Hindlimb muscle (tissue), 1 donor: ENCODE measurements at regions not wholly inside any gene's neighbourhood (a gene's known extent, or its start where the extent isn't known, plus 50 kb on each side); places are given as distances from the start of the nearest gene placed in this dataset.
"Not testable (repeated sequence)": the region's sequence is repeated elsewhere in the genome, so short reads cannot be mapped to it uniquely, and the experiment has no call there.

ENCODE experiments used
- DNase-seq: peaks from one replicate; pipeline ENCODE4 v3.0.0-alpha.2; 2013

DNA sequence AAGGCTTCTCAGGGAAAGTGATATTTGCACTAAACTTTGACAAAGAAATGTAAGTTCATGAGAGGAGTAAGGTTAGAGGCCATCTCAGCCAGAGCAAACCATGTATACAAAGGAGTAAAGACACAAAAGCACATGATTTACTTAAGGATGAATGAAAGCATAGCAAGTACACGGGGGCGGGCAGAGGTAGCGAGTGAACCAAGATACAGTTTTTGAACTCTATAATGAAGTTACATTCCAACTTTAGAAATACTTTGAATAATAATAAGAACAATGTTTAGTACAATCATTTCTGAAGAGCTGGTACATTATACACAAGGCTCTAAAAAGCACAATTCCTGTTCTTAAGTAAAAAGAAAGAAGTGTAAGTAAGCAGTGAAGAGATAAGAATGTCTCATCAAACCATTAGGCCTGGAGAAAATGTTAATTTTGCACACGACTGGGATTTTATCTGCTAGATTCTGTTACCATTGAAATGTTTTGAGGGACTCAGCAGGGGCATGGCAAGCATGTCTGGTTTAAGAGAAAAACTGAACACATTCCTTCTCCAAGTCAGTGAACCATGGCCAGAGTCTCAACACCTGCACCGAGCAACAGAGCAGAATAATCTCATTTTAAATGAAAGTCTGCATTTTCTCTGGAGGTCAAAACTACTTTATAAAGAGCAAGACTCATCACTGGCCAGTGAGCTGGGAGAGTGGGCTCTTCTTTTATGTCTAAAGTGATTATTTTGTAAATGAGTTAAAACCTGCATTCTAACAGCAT is 147.6 kb upstream of the TRPM3 start:
- no peak for DNase-seq

DNA sequence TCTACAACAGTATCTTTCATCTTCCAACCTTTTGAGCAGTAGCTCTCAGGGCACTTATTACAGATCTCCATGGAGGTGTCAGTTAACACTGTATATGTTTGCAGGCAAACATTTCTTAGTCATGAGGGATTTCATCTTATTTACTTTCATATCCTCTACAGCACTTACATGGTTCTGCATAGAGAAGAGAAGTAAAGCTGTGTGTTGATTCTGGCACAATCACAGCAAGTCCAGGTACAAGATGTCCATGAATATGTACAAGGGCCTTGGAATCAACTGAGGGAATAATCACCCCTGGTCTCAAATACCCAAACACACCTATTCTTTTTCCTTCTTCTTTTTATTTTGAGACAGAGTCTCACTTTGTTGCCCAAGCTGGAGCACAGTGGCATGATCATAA is 142.0 kb upstream of the TRPM3 start:
- DNase-seq = no peak

DNA sequence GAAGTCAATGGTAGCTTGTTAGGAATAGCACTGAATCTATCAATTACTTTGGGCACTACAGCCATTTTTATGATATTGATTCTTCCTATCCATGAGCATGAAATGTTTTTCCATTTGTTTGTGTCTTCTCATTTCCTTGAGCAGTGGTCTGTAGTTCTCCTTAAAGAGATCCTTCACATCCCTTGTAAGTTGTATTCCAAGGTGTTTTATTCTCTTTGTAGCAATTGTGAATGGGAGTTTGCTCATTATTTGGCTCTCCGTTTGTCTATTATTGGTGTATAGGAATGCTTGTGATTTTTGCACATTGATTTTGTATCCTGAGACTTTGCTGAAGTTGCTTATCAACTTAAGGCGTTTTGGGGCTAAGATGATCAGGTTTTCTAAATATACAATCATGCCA is 139.0 kb upstream of the TRPM3 start:
- DNase-seq = not testable (repeated sequence)

DNA sequence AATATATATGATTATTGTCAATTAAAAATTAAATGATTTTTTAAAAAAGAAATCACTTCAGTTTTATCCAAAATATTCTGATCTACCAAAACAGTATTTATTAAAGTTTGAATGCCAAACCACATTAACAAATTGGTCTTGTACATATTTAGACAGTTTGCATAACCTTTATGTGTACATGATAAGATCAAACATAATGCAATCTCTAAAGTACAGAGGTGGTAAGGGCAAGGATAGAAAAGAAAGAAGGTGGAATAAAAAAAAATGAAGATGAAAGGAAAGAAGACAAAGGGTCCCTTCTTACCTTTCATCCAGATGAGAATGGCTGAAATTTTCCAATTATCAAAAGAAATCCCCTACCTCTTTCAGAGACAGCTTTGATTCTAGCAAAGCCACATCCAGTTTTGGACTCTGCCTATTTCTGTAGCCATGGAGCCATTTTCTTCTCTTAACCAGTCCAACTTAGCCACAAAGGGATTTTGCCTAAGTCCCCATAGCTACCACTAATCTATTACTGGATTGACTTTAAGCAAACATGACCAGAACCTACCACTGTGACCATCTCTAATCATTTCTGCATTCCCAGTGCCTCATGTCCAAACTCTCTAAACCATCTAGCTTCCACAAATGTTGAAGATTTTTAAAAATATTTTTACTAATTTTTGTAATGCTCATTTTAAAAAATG is 133.3 kb upstream of the TRPM3 start:
- no peak for DNase-seq

DNA sequence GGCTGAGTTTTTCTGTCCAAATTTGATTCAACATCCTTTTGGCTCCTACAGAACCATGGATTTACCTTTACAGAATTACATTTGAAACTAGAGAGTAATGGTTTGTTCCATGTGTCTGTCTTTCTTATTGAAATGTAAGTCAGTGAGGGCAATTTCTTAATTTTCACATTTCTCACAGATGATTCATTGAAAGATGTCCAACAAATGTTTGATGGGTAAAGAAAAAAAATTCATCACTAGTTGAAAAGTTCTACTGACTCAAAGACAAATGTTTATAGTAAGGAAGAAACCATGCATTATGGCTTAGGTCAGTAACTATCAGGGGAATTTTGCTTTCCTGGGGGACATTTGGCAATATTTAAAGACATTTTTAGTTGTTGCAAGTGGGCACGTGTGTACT is 131.6 kb upstream of the TRPM3 start:
- no peak for DNase-seq

DNA sequence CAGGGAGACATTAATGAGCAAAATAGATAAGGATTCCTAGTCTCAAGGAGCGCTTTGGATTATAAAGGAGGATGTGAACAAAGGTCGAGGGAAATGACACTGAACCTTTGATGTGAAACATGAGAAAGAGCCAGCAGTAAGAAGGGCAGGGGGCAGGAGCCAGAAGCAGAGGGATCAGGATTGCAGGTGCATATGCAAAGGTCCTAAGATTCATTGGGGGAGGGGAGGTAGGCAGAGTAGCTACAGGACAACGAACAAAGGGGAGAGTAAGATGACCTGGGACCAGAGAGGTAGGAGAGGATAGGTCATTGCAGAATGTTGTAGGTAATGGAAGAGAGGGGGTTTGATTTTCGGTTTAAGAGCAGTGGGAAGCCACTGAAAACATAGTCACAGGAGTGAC is 129.2 kb upstream of the TRPM3 start:
- DNase-seq = no peak

DNA sequence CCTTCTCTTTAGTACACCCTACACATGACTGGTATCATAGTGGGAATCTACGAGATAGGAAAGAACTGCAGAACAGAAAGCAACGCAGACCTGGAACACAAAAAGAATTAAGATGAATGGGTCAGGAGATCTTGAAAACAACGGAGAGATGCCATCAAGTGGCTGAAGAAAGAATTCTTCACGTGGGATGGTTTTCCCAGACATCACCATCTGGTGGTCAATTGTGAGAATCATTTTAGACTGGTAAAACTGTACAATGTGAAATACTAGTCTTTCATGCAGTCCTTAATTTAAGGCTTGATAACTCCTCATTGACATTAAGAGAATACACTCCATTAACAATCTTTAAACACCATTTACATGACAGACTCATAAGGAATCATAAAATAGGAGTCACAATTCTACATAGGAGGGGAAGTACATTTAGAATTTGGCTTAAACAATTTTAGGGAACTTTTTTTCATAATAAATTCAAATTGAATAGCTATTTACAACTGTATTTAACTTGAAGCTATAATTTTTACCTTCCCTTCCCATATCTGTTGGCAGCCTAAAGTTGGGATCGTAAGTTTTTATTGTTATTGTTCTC is 128.4 kb upstream of the TRPM3 start:
- DNase-seq = peak; percentile 55

DNA sequence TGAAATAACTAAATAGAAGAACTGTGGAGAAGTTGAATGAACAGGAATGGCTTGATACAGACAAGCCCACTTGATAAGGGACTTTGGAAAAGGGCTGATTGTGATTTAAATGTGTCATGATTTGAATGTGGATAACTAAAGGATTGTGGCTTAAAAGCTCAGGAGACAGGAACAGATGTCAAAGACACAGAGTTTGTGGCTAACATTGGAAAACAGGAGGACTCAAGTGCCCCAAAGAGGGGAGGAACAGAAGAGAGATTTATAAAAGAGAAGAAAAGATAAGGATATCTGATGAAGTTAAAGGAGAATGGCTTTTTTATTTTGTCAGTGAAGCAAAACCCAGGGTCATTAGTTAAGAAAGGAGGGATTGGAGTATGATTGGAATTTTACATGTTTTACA is 124.2 kb upstream of the TRPM3 start:
- no peak for DNase-seq

DNA sequence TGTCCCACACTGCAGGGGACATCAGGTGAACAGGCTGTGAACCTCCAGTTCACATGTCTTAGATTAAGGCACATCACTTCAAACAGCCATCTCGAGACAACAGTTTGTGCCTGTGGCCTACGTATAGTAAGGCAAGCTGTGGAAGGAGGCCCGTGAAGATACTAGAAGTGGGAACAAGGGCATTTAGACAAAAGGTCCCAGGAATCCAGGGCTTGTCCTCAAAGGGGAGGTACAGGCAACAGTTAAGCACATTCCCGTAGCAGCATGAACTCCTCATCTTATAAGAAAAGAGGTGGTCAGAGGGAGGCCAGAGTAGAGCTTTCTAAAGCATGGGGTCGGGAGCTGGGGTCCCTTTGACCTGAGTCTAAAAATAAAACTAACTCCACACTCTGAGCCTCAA is 122.5 kb upstream of the TRPM3 start:
- no peak for DNase-seq

DNA sequence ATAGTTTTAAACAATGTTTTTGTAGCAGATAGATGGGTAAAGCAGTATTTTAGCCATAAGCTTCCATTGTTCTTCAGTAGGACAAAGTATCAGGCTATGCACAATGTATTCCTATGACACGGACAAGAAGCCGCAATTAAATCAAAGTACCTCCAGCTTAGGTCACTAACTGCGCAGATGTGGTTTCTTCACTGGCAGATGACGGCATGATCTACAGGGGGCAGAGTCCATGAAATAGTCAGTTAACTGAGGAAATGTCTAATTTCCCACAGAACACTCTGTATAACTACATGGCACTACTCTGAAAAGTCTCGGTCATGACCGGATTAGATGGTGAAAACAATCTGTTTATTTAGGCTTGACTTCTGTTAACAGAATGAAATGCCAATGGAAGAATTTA is 120.7 kb upstream of the TRPM3 start:
- no peak for DNase-seq

DNA sequence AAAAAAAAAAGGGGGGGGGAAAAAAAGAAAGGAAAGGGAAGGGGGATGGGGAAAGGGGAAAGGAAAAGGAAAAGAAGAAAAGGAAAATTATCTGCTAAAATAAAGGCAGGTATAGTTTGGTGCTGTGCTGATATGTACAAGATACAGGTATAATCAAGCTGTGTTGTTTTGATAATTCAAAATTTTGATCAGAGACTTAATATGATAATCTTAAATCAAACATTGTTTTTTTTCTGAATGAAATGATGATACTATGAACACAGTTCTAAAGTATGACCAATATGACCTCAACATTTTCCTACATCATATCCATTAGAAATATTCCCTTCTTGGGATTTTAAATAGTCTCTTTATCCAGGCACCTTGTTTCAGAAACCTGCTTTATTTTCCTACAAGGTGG is 115.6 kb upstream of the TRPM3 start:
- DNase-seq = no peak

DNA sequence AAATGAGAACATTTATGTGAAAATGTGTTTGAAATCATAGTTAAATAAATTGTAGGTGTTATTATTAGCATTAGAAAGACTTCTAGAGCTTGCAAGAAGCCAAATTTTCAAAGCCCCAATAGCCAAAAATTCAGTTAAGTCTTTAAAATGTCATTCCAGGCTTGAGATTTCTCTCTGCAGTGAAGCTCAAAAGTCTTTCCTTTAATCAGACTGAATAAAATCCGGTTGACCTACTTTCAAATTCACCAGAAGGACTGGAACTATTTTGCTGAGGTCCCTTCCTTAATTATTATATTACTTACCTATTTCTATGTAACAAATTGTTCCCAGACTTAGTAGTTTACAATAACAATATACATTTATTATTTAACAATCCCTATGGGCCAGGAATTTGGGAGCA is 112.2 kb upstream of the TRPM3 start:
- no peak for DNase-seq

DNA sequence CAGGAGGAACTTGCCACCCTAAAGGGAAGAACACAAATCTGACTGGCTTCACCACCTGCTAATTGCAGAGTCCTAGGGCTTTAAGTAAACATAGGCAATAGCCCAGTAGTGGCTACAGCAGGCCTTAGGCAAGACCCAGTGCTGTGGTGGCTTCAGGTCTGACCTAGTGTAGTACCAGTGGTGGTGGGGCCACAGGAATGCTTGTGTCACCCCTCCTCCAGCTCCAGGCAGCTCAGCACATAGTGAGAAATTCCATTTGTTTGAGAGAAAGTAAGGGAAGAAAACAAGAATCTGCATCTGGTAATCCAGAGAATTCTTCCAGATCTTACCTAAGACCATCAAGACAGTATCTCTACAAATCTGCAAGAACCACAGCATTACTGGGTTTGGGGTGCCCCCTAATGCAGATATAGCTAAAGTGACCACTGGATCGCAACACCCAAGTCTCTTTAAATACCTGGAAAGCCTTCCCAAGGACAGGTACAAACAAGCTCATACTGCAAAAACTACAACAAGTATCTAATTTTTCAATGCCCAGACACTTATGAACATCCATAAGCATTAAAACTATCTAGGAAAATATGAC is 102.6 kb upstream of the TRPM3 start:
- DNase-seq = no peak

DNA sequence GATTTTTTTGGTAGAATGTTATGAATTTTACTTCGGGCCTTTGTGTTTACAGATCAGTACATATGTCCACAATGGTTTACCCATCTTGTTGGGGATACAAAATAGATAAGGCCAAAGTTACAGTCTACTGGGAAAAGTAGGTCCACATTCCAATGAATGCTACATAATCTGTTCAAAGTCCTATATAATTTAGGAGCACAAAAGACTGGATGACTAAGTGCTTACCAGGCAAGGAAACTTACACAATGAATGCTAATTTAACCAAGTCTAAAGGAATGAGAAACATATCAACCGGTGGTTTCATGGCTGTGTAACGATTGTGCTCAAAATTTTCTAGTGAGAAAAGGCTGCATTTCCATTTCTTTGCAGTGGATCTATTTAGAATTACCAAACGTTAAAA is 97.4 kb upstream of the TRPM3 start:
- no peak for DNase-seq

DNA sequence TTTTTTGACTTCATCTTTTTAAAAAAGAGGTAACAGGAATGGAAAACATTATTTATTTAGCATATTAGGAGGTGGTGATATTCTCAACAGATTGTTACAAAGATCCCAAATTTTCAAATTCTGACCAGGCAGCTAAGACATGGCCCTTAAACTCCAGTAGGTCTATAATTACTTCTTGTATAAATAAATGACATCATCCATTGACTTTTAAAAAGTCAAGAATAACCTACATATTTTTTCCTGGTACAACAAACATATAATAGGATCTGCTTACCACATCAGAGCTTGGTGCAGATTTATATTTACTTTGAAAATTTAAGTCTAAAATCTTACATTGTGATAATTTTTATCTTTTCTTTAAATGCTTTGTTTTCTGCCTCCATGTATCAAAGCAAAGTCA is 92.2 kb upstream of the TRPM3 start:
- no peak for DNase-seq

DNA sequence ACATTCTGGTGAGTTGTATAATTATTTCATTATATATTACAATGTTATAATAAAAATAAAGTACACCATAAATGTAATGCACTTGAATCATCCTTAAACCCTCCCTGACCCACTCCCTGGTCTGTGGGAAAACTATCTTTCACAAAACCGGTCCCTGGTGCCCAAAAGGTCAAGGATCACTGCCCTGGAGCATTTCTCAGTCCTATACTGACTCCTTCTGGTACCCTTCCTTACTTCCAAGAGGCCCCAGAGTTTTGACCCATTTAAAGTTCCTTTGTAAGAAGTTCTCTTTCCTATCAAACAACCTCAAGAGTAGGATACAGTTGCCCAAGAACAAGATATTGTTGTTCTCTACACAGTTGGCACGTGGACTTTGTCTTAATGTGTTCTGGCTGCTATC is 88.9 kb upstream of the TRPM3 start:
- no peak for DNase-seq

DNA sequence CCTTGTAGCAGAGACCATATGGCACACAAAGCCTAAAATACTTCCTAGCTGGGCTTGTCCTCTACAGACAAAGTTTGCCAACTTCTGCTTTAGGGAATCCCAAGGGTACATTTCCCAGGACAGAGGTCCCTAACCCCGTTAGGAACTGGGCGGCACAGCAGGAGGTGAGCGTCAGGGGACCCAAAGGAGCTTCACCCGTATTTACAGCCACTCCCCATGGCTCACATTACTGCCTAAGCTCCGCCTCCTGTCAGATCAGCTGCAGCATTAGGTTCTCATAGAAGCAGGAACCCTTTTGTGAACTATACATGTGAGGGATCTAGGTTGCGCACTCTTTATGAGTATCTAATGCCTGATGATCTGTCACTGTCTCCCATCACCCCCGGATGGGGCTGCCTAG is 88.5 kb upstream of the TRPM3 start:
- no peak for DNase-seq

DNA sequence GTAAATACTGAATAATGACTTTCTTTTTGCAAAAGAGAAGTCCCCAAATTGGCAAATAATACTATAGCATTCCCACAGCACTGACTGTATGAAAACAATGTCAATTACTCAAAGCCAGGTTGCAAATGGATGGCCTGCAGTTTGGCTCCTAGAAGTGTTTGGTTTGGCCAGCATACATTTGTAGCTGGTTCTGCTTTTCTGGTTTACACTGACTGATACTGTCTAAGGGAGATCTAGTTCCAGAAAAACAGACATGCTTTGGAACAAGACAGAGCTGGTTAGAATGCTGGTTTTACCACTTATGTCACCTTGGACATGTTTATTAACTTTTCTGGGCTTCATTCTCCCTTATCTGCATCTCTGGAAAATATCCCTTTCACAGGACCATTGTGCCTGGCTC is 81.5 kb upstream of the TRPM3 start:
- no peak for DNase-seq

DNA sequence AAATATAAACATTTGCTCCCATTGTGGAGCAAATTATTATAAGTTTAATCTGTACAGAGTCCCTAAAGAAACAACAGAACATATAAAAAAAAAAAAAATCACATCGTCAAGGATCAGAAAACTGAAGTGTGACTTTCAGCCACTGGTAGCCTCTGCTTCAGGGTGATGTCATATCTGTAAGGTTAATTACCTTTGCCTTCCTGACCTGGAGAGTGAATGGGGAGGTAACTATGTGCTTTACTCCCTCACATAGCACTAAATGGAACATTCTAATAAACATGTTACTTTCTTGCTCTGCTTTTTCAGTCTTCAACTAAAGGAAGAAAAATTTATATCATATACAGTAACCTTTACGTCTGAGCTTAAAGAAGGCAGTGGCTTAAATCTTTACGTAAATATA is 70.3 kb upstream of the TRPM3 start:
- no peak for DNase-seq

DNA sequence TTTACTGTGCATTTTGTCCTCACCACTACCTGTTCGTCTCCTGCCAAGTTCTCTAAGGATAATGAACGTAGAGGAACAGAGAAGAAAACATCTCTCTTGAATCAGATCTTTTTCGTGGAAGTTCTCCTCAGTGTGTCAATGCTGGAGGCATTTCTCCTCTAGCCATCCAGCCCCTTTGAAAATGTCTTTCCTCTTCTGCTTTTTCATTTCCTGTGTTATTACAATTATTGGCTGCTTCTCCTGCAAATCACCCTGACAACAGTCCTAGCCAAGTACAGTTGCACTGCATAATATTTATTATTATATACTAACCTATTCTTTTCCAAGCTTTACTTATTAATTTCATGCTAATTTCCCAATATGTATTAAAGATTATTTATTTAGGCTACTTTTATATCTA is 61.8 kb upstream of the TRPM3 start:
- no peak for DNase-seq

DNA sequence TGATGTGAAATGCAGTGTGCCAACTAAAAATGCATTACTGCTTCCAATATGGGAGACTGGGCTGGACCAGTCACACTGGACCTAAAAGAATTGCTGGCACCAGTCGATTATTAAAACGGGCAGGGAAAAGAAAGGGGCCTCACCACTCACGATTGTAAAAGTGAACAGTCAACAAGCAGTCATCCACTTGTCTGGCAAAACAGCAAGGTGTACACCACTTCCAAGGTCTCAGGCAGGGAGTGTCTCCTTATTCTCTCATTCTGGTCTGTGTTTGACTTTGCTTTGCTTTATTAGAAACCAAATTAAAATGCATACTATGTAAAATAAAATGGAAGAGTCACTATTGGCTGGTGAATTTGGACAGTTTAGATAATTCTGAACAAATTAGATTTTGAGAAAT is 57.8 kb upstream of the TRPM3 start:
- no peak for DNase-seq

DNA sequence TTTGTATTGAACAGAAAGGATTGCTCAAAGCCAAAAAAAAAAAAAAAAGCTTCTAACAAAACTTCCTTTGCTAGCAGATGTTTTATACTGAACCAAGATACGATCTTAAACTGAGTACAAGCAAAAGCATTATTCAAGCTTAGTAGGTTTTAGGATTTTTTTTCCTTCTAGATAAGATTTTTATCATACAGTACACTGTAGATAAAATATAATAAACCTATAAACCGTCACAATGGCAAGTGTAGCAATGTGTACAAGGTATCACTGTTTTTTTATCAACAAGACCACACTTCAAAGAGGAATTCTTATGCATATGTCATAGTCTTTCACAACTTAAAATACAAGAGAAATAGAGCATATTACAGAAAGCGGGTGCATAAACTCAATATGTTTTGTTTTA is 56.5 kb upstream of the TRPM3 start:
- no peak for DNase-seq

DNA sequence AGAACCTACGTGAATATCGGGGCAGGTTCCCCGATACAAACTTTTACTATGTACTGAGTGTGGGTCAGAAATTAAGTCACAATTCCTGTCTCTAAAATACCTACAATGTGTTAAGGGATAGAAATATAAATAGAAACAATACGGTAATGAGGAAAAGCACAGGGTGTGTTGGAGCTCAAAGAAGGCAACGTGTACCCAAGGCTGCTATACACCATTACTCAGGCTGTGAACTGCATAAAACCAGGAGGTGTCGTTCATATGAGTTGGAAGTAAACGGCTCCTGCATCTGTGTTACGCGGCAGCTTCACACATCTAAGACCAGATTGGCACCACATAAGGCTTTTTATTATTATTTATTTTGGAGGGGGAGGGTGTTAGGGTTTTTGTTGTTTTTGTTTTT is 50.1 kb upstream of the TRPM3 start:
- no peak for DNase-seq
